ENCODE measurements at regions not wholly inside any gene's neighbourhood (a gene's known extent, or its start where the extent isn't known, plus 50 kb on each side); places are given as distances from the start of the nearest gene placed in this dataset.

- CTCF ChIA-PET = interaction anchor here (0.6 kb wide), 1 partner anchor 175 kb away, joined by 3 read pairs; no protein-coding TSS in a partner anchor
- Histone ChIP-seq H3K4ac (ENCODE audit: low read depth, low read length) (no peak overlapping the region), H4K91ac (ENCODE audit: insufficient read depth, low read depth, low read length) (no peak overlapping the region), H3K23ac (ENCODE audit: low read depth, low read length) (no peak overlapping the region), H3K18ac (ENCODE audit: low read depth, low read length) (no peak overlapping the region), H2BK20ac (ENCODE audit: low read depth, low read length) (no peak overlapping the region), H2BK15ac (ENCODE audit: low read depth, low read length) (no peak overlapping the region), H2AK5ac (ENCODE audit: low read depth, low read length) (no peak overlapping the region), H3K14ac (replicated peaks; ENCODE audit: low read depth, low read length) (no peak overlapping the region), H3K27ac (ENCODE audit: insufficient read depth, low read length) (no peak overlapping the region), H3K4me2 (ENCODE audit: low read depth, low read length) (no peak overlapping the region), H3K9me1 (ENCODE audit: insufficient read depth, low read length) (no peaks in the 10 kb centered on the region), H2AK9ac (replicated peaks; ENCODE audit: low read depth, low read length, poor library complexity) (no peak overlapping the region), H2BK5ac (ENCODE audit: low read depth, low read length, poor library complexity, severe bottlenecking) (no peak overlapping the region), H2BK120ac (ENCODE audit: low read depth, low read length) (no peak overlapping the region), H4K5ac (ENCODE audit: low read depth, low read length) (no peak overlapping the region), H3K27me3 (ENCODE audit: control insufficient read depth, insufficient read depth, low read length) (no peaks in the 10 kb centered on the region), H3K79me1 (ENCODE audit: low read depth in 1 of 2, low read length in 2 of 2) (no peaks in the 10 kb centered on the region), H2AFZ (replicated peaks; ENCODE audit: low read length, poor library complexity) (no peak overlapping the region), H4K20me1 (ENCODE audit: insufficient read depth, low read length) (no peaks in the 10 kb centered on the region), H3K56ac (ENCODE audit: extremely low read depth, insufficient read depth, low read length) (no peak overlapping the region), H3K4me1 (ENCODE audit: control insufficient read depth, insufficient read depth, low read length) (no peaks in the 10 kb centered on the region), H3K9ac (ENCODE audit: low read depth, low read length) (no peak overlapping the region), H4K8ac (ENCODE audit: low read depth in 2 of 2, low read length in 2 of 2) (no peak overlapping the region), H3K4me3 (ENCODE audit: insufficient read depth, low read depth, low read length) (no peak overlapping the region), H3K36me3 (ENCODE audit: control insufficient read depth, insufficient read depth, low read length) (no peaks in the 10 kb centered on the region), H3K9me3 (ENCODE audit: control insufficient read depth, insufficient read depth, low read length) (no peaks in the 10 kb centered on the region)
- WGBS, 2 experiments (ENCODE audit: extremely low coverage in 2 of 2, insufficient read length in 1 of 2) = 67% methylated on average over 1 of the region's 2 CpGs; no CpG with 5 or more reads in 1 of the 2 experiments
- DNase-seq = no peak
- no peak for TF ChIP-seq POLR2A (IDR thresholded peaks at IDR 0.05; ENCODE audit: low read depth, low read length)
- no peak for TF ChIP-seq USF2 (IDR thresholded peaks at IDR 0.05; ENCODE audit: low read depth, low read length)
- TF ChIP-seq CHD1 (IDR thresholded peaks at IDR 0.05; ENCODE audit: low read depth, low read length) = no peak
- no peak for TF ChIP-seq FOS (IDR thresholded peaks at IDR 0.05; ENCODE audit: low read depth, low read length)
- no peak for TF ChIP-seq ELK1 (IDR thresholded peaks at IDR 0.05; ENCODE audit: borderline replicate concordance, low read depth, low read length)
- no peak for TF ChIP-seq BHLHE40 (IDR thresholded peaks at IDR 0.05; ENCODE audit: low read depth, low read length)
- no peak for TF ChIP-seq RFX5 (IDR thresholded peaks at IDR 0.05; ENCODE audit: low read depth, low read length)
- TF ChIP-seq SMC3 (IDR thresholded peaks at IDR 0.05; ENCODE audit: low read depth, low read length) = no peak
- no peak for TF ChIP-seq NFE2L2 (IDR thresholded peaks at IDR 0.05; ENCODE audit: low read depth, low read length)
- no peak for TF ChIP-seq MXI1 (IDR thresholded peaks at IDR 0.05; ENCODE audit: borderline replicate concordance, low read depth, low read length)
- no peak for TF ChIP-seq MAFK (IDR thresholded peaks at IDR 0.05; ENCODE audit: low read depth, low read length)
- no peak for TF ChIP-seq CTCF (conservative IDR thresholded peaks at IDR 0.05; ENCODE audit: low read depth, low read length)
- no peak for TF ChIP-seq RCOR1 (IDR thresholded peaks at IDR 0.05; ENCODE audit: insufficient replicate concordance, low read length)
- POLR2A ChIA-PET (ENCODE audit: unreplicated experiment) = no interaction called here
- ATAC-seq (ENCODE audit: low read depth) = no peak
- intact Hi-C loops (cut with micrococcal nuclease) = no loop called here
- BruUV-seq (replicated peaks) = no TSS peak
- dilution Hi-C loops (cut with HindIII; ENCODE audit: low sequenced_read_pairs, unreplicated experiment) = no loop called here
- in situ Hi-C loops (cut with MboI; ENCODE audit: low sequenced_read_pairs) = no loop called here
Observed at GRCh38 chr7:121753944-121754343, 119.0 kb upstream of the PTPRZ1 start.

All from IMR-90 (cell line).